Jurkat, Clone E6-1 (cell line): ENCODE measurements at regions not wholly inside any gene's neighbourhood (a gene's known extent, or its start where the extent isn't known, plus 50 kb on each side); places are given as distances from the start of the nearest gene placed in this dataset.
A peak's percentile ranks its signal among the peaks of the same experiment; 100 is the strongest.
"Not testable (repeated sequence)": the region's sequence is repeated elsewhere in the genome, so short reads cannot be mapped to it uniquely, and the experiment has no call there.

ENCODE experiments used
- DNase-seq: peaks from one replicate; pipeline ENCODE4 v3.0.0-alpha.2; 2011; ENCODE audit warnings: low read depth, low spot score
- H3K4me3 ChIP-seq: 2 replicates; pipeline ENCODE4 v1.5.1; 2011; ENCODE audit warnings: mild to moderate bottlenecking, low read length, control low read depth, moderate library complexity

GRCh38 chr5:25295067-25295466 lies 650.3 kb upstream of the CDH10 start:
- no peak for DNase-seq
- no peak overlapping the region for H3K4me3 ChIP-seq

GRCh38 chr5:25289766-25290165 lies 645.0 kb upstream of the CDH10 start:
- DNase-seq, H3K4me3 ChIP-seq: not testable (repeated sequence)

- H3K4me3 ChIP-seq, result no peak overlapping the region
- DNase-seq, result no peak
These were observed 641.5 kb upstream of the CDH10 start for GRCh38 chr5:25286319-25286718.

GRCh38 chr5:25285136-25285535 lies 640.4 kb upstream of the CDH10 start:
- H3K4me3 ChIP-seq, result no peak overlapping the region
- DNase-seq, result no peak

- H3K4me3 ChIP-seq, DNase-seq: not testable (repeated sequence)
These were observed 618.7 kb upstream of the CDH10 start for GRCh38 chr5:25263507-25263906.

GRCh38 chr5:25262221-25262620 lies 617.4 kb upstream of the CDH10 start:
- H3K4me3 ChIP-seq, result no peak overlapping the region
- no peak for DNase-seq

GRCh38 chr5:25255128-25255527 lies 610.4 kb upstream of the CDH10 start:
- DNase-seq, result no peak
- no peak overlapping the region for H3K4me3 ChIP-seq

DNA sequence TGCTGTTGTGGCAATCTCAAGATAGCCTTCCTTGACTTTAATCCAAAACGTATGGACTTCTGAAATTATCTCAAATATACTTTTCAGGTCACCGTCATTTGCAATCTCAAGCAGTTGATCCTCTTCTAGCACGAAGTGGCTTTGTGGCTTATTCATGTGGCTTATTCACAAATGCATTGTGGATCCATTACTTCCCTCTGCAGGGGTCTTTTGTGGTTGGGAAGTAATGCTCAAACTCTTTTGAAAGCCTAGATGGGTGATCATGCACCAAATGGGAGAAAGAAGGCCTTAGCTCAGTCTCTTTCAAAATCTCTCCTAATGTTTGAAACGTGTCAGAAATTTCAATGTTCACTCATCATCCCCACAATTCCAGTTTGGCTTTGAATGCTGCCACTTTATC lies 597.2 kb upstream of the CDH10 start:
- no peak overlapping the region for H3K4me3 ChIP-seq
- DNase-seq, result no peak

GRCh38 chr5:25238720-25239119 lies 593.9 kb upstream of the CDH10 start:
- DNase-seq, result not testable (repeated sequence)

GRCh38 chr5:25224316-25224982 lies 579.7 kb upstream of the CDH10 start:
- DNase-seq, result no peak

More at GRCh38 chr5:25238720-25239119, 593.9 kb upstream of the CDH10 start:
- not testable (repeated sequence) for H3K4me3 ChIP-seq

GRCh38 chr5:25199902-25200301 lies 555.1 kb upstream of the CDH10 start:
- H3K4me3 ChIP-seq, DNase-seq: not testable (repeated sequence)

More at GRCh38 chr5:25224316-25224982, 579.7 kb upstream of the CDH10 start:
- no peak overlapping the region for H3K4me3 ChIP-seq

- no peak overlapping the region for H3K4me3 ChIP-seq
- no peak for DNase-seq
These were observed 545.8 kb upstream of the CDH10 start for GRCh38 chr5:25190521-25191000.

- DNase-seq, result no peak
- no peak overlapping the region for H3K4me3 ChIP-seq
These were observed 536.5 kb upstream of the CDH10 start for GRCh38 chr5:25181249-25181648.

DNA sequence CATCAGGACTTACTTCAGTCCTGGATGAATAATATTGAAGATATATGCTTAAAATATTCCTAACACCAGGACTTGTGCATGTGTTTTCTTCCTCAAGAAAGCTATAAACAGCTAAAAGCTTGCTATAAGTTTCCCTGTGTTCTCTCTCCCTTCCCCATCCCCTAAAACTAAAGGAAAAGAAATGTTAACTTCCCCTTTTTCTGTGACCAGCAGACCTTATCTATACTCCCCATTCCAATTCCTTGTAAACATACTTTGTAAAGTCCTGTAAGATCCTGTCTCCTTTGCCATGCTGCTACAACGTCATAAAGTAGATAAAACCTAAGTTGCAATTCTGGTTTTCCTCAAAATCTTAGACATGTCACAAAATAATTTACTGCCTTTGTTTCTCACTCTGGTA lies 517.8 kb upstream of the CDH10 start:
- H3K4me3 ChIP-seq, DNase-seq: not testable (repeated sequence)

DNA sequence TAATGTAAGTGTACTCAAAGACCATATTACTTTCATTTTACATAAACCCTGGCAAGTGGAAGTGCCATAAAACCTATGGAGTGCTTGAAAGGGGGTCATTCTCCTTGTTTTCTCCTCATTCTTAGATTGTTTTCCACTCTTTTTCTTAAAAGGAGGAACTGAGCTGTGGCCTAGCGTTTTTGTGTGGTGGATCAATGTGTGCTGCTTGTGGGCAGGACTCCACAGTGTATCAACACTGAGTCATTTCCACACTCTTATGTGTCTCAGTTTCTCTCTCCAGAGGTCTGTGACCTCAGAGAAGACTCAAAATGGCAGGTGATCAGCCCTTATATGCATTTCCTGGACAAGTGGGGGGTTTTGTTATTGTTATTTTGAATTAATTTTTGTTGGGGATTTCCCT lies 516.1 kb upstream of the CDH10 start:
- no peak for DNase-seq
- H3K4me3 ChIP-seq, result no peak overlapping the region

DNA sequence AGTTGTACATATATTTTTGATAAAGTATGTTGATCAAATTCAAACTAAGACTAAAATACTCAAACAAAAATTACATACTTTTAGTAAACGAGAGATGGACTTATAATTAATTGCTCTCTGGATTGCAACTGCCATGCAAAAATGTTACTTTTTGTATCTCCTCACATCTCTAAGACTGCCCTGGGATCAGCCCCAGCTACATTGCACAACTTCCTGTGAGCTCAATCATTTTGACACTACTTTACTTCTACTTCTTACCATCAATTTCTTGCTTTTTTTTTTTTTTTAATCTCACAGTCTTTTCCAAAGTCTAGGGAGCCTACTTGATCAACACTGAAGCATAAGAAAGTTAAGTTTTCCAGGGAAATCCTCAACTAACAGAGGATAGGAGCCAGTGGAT lies 506.0 kb upstream of the CDH10 start:
- no peak for DNase-seq
- H3K4me3 ChIP-seq, result no peak overlapping the region

DNA sequence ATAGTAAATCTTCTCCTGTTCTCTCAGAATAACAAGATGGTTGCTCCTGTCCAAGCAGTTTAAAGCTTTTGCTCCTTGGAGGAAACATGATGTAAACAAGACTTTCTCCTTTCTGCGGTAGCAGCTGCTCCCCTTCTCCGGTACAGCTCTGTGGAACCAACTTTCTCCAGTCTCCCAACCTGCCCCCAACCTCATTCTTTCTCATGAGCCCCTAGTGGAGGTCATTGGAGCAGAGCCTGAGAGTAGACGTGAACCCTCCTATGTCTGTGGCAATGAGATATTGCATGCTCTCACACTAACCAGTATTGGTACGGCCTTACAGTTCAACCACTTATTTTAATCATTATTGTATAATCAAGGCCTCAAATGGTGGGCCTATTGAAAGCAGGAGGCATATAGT lies 483.8 kb upstream of the CDH10 start:
- no peak for DNase-seq
- no peak overlapping the region for H3K4me3 ChIP-seq

- DNase-seq, result peak; percentile 29
- no peak overlapping the region for H3K4me3 ChIP-seq
These were observed 474.9 kb upstream of the CDH10 start for GRCh38 chr5:25119650-25120049.

DNA sequence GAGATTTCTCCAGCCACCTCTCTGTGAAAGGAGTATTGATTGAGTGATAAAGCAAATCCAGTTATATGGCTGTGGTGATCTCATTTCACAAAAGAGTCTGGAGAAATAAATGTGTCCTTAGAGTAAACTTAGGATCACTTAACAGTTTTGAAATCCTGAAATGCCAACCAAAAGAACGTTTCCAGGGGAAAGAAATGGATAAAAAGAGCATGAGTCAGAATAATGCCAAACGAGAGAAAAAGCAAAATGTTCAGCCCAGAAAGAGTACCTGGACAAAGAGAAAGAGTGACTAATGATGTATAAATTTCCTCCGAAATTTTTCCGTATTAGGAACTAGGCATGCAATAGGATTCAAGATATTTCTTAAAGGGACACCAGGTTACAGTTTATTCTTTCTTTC lies 463.1 kb upstream of the CDH10 start:
- no peak overlapping the region for H3K4me3 ChIP-seq
- DNase-seq, result no peak

DNA sequence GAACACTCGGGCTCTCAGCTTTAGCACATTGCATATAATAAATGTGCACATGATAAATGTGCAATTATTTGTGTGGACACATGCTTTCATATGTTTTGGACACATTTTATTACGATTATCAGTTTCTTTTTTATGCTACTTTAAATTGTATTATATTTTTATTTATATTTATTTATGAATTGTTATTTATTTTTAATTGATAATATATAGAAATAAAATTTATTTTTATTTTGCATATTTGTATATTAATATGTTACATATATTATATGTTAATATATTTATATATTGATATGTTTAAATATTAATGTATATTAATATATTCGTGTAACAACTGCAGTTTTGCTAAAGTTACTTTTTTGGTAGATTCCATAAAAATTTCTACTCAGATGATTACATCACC lies 454.8 kb upstream of the CDH10 start:
- H3K4me3 ChIP-seq, result no peak overlapping the region
- no peak for DNase-seq

- no peak overlapping the region for H3K4me3 ChIP-seq
- peak; percentile 30 for DNase-seq
These were observed 450.5 kb upstream of the CDH10 start for GRCh38 chr5:25095261-25095660.
